ENCODE measurements at regions not wholly inside any gene's neighbourhood (a gene's known extent, or its start where the extent isn't known, plus 50 kb on each side); places are given as distances from the start of the nearest gene placed in this dataset.
A peak's percentile ranks its signal among the peaks of the same experiment; 100 is the strongest.

- no peak for DNase-seq
These were observed 122.8 kb downstream of the MTX3 start for GRCh38 chr5:79868163-79868670.

GRCh38 chr5:79865579-79865978 lies 125.5 kb downstream of the MTX3 start:
- no peak for DNase-seq

- DNase-seq, result no peak
These were observed 126.7 kb downstream of the MTX3 start for GRCh38 chr5:79864364-79864763.

- no peak for DNase-seq
These were observed 131.5 kb downstream of the MTX3 start for GRCh38 chr5:79859588-79859987.

- no peak for DNase-seq
These were observed 132.7 kb downstream of the MTX3 start for GRCh38 chr5:79858410-79858723.

GRCh38 chr5:79857714-79858409 lies 133.2 kb downstream of the MTX3 start:
- peak; percentile 74 for DNase-seq

GRCh38 chr5:79856456-79857055 lies 134.5 kb downstream of the MTX3 start:
- DNase-seq, result no peak

GRCh38 chr5:79853676-79854418 lies 137.2 kb downstream of the MTX3 start:
- DNase-seq, result peak; percentile 73

GRCh38 chr5:79853028-79853427 lies 138.0 kb downstream of the MTX3 start:
- DNase-seq, result no peak

GRCh38 chr5:79851391-79851863 lies 139.6 kb downstream of the MTX3 start:
- DNase-seq, result no peak

GRCh38 chr5:79850941-79851340 lies 140.1 kb downstream of the MTX3 start:
- no peak for DNase-seq

- DNase-seq, result no peak
These were observed 140.7 kb downstream of the MTX3 start for GRCh38 chr5:79850316-79850822.

GRCh38 chr5:79849486-79850315 lies 141.4 kb downstream of the MTX3 start:
- no peak for DNase-seq

Measured in stimulated activated CD4-positive, alpha-beta T cell treated with anti-CD3 and anti-CD28 coated beads, Interleukin-1b, Interleukin-23, amount 100 ng/mL, for 48 hours (primary cell).